GM21447 (cell line): ENCODE measurements at regions not wholly inside any gene's neighbourhood (a gene's known extent, or its start where the extent isn't known, plus 50 kb on each side); places are given as distances from the start of the nearest gene placed in this dataset.

Source experiments
- ATAC-seq: cut with Tn5 transposase; IDR thresholded peaks from one replicate; pipeline ENCODE4 v1.9.1; 2021; ENCODE audit not compliant: unreplicated experiment

DNA sequence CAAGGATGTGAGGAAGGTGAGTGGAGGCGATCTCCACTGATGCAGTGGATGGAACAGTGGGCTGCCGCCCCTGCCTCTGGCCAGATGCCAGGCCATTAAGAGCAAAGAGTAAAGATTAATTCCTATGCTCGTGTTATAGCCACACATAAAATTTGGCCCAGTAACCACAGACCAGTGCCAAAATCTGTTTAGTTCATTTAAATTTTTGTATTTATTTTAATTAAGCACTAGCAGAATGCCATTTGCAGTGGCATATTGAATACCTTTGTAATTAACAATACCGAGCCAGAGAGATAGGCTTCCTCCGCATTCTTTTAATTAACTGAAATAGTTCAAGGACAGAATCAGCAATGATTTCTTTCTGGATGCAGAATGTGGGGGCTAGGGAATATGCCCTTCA lies 179.8 kb downstream of the MED10 start:
- no peak for ATAC-seq

DNA sequence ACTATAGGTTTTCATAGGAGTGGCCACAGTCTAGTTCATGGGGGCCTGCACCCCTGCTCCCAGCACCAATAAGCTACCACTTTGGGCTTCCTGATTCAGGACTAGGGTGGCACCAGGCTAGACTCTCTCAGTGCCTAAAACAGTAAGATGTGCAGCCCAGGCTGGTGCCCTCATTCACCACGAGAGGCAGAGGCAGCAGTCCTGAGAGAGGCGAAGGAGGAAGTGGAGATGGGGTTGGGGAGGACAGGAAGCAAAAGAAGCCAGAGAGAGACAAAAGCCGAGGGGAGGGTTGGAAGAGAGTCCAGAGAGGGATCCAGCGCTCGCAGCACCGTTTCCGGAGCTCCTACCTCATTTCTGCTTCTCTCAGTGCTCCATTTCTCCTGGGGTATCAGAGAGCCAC lies 180.9 kb downstream of the MED10 start:
- no peak for ATAC-seq

- no peak for ATAC-seq
Measured at GRCh38 chr5:6195711-6196358, 182.5 kb downstream of the MED10 start.

DNA sequence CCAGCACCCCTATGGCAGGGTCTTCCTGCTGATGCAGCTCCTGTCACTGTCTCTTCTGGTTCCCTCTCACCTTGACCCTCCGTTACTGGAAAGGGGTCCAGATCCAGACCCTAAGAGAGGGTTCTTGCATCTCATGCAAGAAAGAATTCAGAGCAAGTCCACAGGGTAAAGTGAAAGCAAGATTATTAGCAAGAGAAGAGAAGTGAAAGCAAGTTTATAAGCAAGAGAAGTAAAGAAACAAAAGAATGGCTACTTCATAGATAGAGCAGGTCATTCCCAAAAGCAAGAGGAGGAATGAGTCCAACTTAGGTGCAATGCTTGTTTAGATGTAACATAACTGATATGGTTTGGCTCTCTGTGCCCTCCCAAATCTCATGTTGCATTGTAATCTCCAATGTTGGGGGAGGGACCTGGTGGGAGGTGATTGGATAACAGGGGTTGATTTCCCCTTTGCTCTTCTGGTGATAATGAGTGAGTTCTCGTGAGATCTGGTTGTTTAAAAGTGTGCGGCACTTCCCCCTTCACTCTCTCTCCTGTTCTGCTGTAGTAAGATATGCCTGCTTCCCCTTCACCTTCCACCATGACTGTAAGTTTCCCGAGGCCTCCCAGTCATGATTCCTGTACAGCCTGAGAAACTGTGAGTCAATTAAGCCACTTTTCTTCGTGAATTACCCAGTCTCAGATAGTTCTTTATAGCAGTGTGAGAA lies 183.3 kb downstream of the MED10 start:
- ATAC-seq = peak; percentile 61

- ATAC-seq = no peak
Measured at GRCh38 chr5:6194261-6194875, 184.0 kb downstream of the MED10 start.

DNA sequence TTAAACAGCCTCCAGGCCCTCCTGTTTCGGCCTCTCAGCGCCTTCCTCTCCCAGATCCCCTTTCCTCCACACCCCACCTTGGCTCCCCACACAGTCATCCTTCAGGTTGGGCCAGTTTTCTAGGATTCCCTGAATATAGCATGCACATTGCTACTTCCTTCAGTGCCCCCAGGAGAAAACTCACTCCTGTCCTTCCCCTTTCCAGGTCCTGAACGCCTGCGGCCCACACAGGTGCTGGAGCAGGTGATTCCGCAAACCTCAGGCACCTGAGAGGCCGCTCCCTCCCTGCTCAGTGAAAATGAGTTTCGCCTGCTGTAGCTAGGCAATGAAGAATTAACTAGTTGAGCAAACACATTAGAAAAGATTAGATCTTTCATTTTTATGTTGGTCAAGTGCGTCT lies 185.0 kb downstream of the MED10 start:
- ATAC-seq = no peak

- ATAC-seq = no peak
Measured at GRCh38 chr5:6190838-6191237, 187.5 kb downstream of the MED10 start.

- no peak for ATAC-seq
Measured at GRCh38 chr5:6188976-6189375, 189.4 kb downstream of the MED10 start.

DNA sequence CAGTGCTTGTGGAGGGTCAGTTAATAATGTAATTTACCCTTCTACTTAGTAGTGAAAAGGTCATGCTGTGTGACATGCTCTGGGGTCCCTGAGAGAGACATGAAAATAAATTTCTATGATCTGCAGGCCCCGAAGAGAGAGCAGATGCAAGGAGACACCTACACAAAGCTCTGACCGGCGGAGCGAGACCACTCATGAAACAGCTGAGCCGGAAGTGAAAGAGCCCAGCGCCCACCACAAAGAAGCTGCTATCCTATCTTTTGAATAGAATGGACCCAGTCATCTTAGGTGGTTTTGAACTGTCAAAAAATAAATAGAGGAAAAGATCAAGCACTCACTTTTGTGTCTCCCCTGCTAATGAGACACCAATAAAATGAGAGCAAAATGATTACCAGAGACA lies 190.0 kb downstream of the MED10 start:
- peak; percentile 99 for ATAC-seq

DNA sequence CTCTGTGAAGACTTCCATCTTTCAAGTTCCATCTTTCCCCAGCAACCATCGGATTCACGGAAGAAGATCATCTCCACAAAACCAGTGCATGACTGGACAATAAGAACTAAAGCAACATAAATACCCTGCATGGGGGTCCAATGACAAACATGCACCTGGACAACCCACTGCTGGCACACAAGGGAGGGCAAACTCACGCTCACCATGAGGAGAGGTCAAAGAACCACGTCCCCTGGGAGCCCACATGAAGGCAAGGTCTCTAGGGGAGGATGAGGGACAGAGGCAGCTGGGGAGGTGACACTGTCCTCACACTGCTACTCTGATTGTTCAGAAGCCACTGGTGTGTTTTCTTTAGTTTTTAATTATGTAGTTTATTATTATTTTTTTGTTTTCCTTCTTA lies 190.8 kb downstream of the MED10 start:
- no peak for ATAC-seq

GRCh38 chr5:6185574-6185973 lies 192.8 kb downstream of the MED10 start:
- no peak for ATAC-seq

DNA sequence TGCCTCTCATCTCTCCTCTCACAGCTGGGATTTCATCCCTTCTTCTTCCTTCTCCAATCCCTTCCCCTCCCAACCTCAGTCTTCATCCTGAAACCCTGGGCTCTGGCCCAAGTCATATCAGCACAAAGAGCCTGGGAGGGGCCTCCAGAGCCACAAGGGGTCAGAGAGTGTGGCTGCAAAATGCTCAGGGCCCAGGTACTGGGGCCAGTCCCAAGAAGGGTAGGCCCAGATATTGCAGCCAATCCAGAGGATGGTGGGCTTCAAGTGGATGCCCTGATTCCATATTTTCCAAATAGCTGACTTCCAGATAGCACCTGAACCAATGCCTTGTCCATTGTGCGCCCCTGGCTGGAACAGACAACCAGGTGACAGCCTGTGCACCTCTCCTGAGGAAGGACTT lies 193.9 kb downstream of the MED10 start:
- ATAC-seq = no peak

DNA sequence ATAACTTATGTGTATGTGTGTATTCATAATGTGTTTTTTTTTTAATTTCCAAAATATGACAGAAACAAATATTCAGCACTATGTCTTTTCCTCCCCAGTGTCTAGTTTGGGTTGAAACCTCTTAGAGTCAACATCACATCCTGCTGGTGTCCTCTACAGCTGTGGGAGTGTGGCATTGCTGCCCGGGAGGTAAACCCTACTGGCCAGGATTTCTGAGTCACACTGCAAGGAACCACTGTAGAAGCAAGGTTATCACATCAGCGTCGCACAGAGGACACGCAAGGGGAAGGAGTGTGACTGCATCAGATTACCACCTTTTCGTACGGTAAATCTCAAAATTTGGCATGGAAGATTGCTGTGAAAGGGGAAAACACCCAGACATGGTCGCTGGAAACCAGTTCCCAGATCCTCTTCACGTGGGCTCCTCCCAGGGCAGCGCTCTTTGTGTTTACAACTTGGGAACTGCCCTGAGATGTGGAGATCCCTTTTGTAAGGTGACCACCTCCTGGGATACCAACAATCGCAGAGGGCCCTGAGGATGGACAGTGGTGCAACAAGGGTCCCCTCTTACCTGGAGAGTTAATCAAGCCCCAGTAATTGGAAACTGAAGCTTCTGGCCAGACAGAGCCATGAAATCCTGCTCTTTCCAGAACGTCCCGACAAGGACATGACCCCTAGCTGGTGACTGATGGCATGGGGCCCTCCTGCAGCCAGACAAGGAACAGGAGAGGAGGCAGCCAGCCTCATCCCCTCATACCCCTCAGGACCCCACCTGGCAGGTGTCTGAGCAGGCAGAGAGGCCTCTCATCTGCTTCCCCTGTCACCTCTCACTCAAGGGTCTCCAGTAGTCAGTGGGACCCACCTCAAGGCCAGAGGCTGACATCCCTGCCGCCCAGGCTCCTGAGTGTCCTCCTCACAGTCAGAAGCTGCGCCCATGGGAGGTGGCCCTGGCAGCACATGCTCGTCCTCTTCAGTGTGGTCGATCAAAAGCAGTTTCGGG lies 194.7 kb downstream of the MED10 start:
- ATAC-seq = no peak

DNA sequence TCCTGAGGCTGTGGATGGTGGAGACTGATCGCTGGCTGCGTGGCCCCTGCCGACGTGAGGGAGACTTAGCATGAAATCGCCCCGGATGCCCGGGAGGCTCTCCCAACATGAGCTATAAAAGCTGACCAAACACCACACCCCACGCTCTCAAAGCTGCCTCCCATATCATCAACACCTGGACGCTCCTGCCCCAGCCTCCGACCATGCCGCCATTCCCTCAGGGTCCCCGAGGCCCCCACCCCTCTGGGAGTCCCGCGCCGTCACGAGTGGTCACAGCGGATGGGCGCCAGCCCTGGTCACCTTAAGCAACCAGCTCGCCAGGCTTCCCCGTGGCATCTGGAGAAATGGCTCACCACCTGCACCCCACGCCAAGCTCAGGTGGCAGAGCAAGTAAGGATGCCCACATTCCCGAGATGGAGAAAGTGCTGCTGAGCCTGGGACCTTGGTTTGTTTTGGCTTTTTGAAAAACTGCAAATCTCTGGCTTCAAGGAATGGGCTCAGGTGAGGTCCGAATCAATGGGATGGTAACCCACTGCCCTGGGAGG lies 196.0 kb downstream of the MED10 start:
- ATAC-seq = no peak

DNA sequence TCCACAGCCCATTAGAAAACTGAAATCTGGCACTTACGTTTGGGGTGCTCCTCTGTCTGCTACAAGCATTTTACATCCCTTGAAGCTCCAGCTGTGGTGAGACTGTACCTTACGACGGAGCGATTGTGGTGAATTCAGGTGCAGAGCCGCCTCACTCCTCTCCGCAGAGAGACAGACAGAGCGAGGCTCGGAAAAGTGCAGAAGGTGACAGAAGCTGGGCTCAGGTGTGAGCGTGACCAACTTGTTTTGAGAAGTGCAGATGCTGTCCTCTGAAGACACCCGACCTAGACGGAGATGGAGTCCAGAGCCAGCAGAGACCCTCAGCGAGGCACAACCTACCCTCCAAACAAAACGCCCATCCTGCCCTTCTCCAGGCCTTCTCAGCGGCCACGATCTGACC lies 196.5 kb downstream of the MED10 start:
- ATAC-seq = no peak

DNA sequence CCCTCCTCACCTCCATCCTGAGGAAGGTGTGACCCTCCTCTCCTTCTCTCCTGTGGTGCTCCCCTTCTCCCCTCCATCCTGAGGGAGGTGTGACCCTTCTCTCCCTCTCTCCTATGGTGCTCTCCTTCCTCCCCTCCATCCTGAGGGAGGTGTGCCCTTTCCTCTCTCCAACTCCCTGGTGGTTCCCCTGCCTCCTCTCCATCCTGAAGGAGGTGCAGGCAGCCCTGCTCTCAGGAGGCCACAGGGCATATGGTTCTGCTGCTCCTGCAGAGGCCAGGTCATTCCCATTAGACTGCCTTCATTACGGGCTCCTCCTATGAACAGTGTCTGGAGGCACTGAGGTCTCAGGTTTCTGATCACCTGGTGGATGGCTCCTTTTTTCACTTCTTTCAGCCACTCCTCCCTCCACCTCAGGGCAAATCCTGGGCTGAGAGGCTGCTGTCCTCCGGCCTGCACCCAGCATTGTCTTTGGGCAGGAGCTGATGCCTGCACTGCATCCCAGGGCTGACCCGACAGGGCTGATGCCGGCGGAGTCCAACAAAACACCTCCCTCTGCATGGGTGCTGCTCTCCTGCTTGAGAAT lies 197.1 kb downstream of the MED10 start:
- no peak for ATAC-seq

GRCh38 chr5:6180231-6180872 lies 198.0 kb downstream of the MED10 start:
- no peak for ATAC-seq

GRCh38 chr5:6178846-6179532 lies 199.4 kb downstream of the MED10 start:
- ATAC-seq = no peak

DNA sequence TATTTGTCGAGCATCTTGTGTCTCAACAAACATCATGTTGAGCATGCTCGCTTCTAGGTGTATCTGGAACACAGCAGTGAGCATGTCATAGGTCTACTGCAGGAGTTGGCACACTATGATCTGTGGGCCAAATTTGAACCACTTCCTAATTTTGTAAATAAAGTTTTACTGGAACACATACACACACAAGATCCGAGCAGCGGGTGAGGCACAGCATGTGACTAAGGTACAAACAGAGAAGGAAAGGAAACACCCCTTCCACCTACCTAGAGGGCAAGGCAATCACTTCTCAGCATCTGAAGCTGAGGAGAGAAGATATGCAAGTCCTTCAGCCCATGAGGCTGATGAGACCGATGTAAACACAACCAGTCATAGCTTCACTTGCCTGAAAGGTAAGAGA lies 200.4 kb downstream of the MED10 start:
- no peak for ATAC-seq
